Fibroblast of skin of left biceps (primary cell): ENCODE measurements at regions not wholly inside any gene's neighbourhood (a gene's known extent, or its start where the extent isn't known, plus 50 kb on each side); places are given as distances from the start of the nearest gene placed in this dataset.

Experiments
- DNase-seq, 2 experiments: peaks; one replicate each; pipeline ENCODE4 v3.0.0-alpha.2; 2013; ENCODE audit warnings: low read depth in 2 of 2

DNA sequence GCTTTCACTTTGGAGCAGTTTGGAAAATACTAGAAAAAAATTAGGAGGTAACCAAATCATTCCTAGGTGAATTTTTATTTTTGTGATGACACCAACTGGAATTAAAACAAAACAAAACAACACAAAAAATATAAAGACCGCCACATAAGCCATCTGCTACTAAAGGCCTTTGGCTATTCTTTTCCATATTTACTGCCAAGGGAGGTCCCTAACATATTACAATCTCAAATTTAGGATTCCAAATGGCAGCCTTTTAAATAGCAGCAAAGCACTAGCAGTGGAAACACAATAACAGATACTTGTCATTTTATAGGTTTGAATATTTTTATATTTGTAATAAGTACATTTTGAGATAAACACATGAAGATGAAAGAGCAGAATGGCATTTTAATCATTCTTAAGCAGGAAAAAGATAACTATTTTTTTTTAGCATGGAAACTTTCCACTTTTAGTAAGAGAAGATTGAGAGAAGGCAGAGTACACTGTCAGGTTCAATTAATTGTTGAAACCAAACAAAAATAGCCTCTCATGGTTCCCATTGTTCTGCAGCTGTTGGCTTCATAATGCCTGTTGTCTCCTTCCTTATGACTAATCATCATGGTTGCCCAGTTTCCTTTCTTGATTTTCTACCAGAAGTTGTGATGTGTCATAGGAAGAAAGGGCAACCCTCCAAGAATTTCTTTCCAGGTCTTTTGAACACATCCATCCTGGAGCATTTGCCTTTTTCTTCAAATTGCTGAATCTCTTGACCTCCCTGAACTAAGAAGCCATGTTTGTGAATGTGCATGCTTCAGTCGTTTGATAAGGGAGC lies 219.0 kb upstream of the EMCN start:
- DNase-seq, result peak; percentile 38 to 54

DNA sequence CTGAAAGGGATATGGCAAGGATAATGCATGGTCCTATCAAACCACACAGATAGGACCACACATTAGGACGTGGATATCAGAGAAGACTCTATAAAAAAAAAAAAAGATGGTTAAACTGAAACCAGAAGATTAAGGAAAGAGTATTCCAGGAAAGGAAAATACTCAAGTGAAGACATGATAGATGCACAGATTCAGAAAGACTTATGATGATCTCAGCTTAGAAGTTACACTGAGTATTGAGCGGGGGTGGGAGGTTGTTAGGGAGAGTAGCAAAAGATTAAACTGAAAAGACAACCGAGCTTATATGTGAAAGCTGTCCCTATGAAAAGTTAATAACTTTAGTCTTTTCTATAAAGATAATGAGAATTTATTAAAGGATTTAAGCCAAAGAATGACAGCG lies 211.0 kb upstream of the EMCN start:
- DNase-seq, result no peak

DNA sequence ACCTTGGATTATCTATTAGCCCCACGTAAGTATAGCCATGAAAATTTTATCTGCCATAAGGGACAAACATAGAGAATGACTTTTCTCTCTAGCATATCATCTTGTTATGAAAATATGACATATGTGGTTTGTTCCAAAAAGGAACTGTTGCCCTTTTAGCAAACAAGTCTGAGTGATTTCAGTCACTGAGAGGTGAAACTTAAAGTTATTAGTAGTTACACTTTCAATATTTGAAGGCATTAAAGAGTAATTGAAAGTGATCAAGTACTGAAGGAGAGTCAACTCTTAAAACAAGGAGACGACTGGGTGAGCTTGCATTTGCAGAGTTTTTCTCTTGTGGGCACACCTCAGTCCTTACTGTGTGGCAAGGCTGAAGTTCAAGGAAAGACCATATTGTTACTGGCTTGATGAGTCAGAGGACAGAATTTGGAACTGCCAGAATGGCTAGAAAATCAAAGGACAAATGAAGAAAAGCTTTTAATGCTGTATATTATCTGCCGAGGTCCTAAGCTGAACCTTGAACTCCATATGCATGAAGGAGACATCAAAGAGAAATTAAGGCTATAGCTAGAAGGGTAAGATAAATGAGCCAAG lies 205.1 kb upstream of the EMCN start:
- no peak for DNase-seq

DNA sequence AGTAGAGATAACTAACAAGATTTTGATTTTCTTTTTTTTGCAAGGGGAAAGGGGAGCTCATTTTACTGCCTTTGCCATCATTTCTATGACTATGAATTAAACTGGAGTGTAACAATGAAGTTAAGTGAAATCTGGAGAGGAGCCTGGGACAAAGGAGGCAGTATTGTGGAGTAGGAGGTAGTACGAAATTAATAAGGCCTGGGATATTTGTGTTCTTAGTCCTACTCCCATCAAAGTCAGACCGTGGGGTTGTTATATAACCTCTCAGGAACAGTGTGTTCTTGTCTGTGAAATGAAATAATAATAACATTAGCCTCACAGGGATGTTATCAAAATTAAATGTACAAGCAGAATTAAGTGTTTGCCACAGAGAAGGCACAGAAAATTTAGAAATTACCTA lies 204.3 kb upstream of the EMCN start:
- no peak for DNase-seq

GRCh38 chr4:100721490-100721889 lies 203.7 kb upstream of the EMCN start:
- no peak for DNase-seq

GRCh38 chr4:100721077-100721476 lies 203.3 kb upstream of the EMCN start:
- no peak for DNase-seq

GRCh38 chr4:100716416-100716815 lies 198.6 kb upstream of the EMCN start:
- no peak for DNase-seq

GRCh38 chr4:100708776-100709175 lies 191.0 kb upstream of the EMCN start:
- no peak for DNase-seq

GRCh38 chr4:100707786-100708185 lies 190.0 kb upstream of the EMCN start:
- no peak for DNase-seq

DNA sequence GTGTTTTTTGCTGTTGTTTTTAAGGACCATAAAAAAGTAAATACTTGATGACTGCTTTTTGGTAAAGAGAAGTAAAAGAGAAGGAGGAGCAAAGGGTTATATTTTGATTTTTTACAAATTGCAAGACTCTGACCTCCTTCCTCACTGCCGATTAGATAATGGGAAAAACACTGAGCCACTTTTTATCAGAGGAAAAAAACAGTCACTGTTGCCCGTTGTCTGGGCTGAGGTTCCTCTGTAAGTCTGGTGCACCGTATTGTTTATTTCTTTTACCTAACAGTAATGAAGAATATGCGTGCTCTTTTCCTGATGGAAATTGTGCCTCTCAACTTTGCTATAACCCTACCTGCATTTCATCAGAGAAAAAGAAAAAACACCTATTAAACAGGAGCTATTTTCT lies 178.7 kb upstream of the EMCN start:
- DNase-seq, result no peak

- no peak for DNase-seq
These were observed 178.0 kb upstream of the EMCN start for GRCh38 chr4:100695871-100696270.

GRCh38 chr4:100695039-100695654 lies 177.3 kb upstream of the EMCN start:
- no peak for DNase-seq

- no peak for DNase-seq
These were observed 176.6 kb upstream of the EMCN start for GRCh38 chr4:100694467-100694866.

- DNase-seq, result no peak
These were observed 173.0 kb upstream of the EMCN start for GRCh38 chr4:100690812-100691211.

DNA sequence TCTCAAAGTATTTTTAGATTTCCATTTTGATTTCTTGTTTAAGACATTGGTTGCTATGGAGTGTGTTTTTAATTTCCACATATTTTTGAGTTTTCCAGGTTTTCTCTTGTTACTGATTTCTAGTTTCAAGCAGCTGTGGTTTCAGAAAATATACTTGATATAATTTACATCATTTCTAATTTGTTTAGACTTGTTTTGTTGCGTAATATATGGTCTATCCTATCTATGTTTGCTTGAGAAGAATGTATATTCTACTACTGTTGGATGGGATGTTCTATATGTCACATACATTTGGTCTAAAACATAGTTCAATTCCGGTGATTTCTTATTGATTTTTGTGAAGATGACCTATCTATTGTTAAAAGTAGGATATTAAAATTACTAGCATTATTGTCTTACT lies 170.5 kb upstream of the EMCN start:
- no peak for DNase-seq

- DNase-seq, result no peak
These were observed 164.8 kb upstream of the EMCN start for GRCh38 chr4:100682477-100683218.

- no peak for DNase-seq
These were observed 163.5 kb upstream of the EMCN start for GRCh38 chr4:100681289-100681688.

- DNase-seq, result no peak
These were observed 162.1 kb upstream of the EMCN start for GRCh38 chr4:100679926-100680325.

- no peak for DNase-seq
These were observed 157.2 kb upstream of the EMCN start for GRCh38 chr4:100674976-100675375.

GRCh38 chr4:100657187-100657586 lies 139.4 kb upstream of the EMCN start:
- DNase-seq, result no peak

- no peak for DNase-seq
These were observed 133.8 kb upstream of the EMCN start for GRCh38 chr4:100651499-100652175.

DNA sequence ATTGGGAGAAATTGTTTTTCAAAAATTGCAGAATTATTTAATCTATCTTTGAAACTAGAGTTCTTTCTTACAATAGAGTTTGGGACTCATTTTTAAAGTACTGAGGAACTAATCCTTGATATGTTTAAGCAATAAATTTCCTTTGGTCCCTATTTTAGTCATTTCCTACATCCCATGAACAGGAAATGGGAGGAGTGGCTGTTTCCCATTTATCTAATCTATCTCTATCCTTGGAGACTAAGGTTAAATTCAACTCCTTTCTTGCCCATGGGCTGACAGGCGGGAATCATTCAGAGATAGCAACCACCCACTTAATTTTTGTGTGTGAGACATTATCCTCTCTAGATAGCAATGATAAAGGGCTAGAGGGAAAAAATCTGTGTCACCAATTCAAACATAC lies 131.6 kb upstream of the EMCN start:
- DNase-seq, result no peak
